T-helper 17 cell (primary cell): ENCODE measurements at regions not wholly inside any gene's neighbourhood (a gene's known extent, or its start where the extent isn't known, plus 50 kb on each side); places are given as distances from the start of the nearest gene placed in this dataset.

Source experiments
- ATAC-seq: fragments of 150-1000 bp; cut with Tn5 transposase; 2 replicates; pipeline ENCODE4 v1.10.0; 2021; ENCODE audit warnings: mild to moderate bottlenecking, moderate library complexity
- DNase-seq, 3 donors: peaks; one replicate each; pipeline versions ENCODE4 v3.0.0 to v3.0.0-alpha.2; 2020 to 2021
- H3K9me3 ChIP-seq: one replicate; pipeline ENCODE4 v1.7.0; 2013; ENCODE audit warnings: low read length, mild to moderate bottlenecking; ENCODE audit not compliant: control insufficient read depth, poor library complexity, severe bottlenecking
- H3K27ac Mint-ChIP-seq: one replicate; pipeline ENCODE4 v1.8.0; 2022; ENCODE audit warnings: mild to moderate bottlenecking, moderate library complexity, mixed read lengths
- H3K27me3 Mint-ChIP-seq: one replicate; pipeline ENCODE4 v1.8.0; 2022; ENCODE audit warnings: mixed read lengths
- H3K36me3 Mint-ChIP-seq: one replicate; pipeline ENCODE4 v1.8.0; 2022; ENCODE audit warnings: low read depth, mixed read lengths
- H3K4me1 Mint-ChIP-seq: one replicate; pipeline ENCODE4 v1.8.0; 2022; ENCODE audit warnings: mild to moderate bottlenecking, mixed read lengths
- H3K4me3 Mint-ChIP-seq: one replicate; pipeline ENCODE4 v1.8.0; 2022; ENCODE audit warnings: mild to moderate bottlenecking, moderate library complexity, mixed read lengths

DNA sequence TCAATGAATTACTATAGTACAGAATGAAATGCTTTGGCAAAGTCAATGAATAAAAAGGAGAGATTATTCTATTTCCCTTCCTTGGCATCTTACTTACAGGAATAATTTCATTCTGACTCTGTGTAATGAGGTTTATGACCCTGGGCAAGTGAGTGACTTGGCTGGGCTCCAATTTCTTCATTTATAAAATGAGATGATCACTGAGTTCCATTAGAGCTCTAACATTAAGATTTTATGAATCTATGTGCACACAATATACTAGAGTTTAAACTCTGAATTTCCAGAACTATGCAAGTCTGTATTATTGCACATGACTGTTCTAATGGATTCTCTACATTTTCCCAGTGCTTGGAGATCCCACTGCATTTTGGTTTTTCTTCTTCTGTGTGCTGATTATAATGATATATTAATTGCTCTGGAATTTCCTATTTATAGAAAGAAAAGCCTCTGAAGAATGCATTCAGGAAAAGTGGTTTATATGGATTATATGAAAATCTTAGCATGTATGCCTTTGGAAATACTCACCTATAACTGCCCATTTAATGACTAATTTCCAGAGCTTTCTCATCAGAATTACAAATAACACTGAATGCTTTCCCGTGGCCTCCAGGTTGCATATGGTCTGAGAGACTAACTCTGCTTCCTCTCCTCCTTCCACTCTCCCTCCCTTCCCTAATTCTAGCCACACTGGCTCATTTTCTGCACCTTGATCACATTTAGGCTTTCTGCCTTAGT, 97.4 kb upstream of the CHRM3 start:
- H3K4me3 Mint-ChIP-seq, result no peak overlapping the region
- no peaks in the 10 kb centered on the region for H3K9me3 ChIP-seq
- DNase-seq, result no peak
- no peak overlapping the region for H3K27ac Mint-ChIP-seq
- peaks cover 4% of the 10 kb centered on the region for H3K27me3 Mint-ChIP-seq
- no peaks in the 10 kb centered on the region for H3K36me3 Mint-ChIP-seq
- no peaks in the 10 kb centered on the region for H3K4me1 Mint-ChIP-seq
- no peak for ATAC-seq

DNA sequence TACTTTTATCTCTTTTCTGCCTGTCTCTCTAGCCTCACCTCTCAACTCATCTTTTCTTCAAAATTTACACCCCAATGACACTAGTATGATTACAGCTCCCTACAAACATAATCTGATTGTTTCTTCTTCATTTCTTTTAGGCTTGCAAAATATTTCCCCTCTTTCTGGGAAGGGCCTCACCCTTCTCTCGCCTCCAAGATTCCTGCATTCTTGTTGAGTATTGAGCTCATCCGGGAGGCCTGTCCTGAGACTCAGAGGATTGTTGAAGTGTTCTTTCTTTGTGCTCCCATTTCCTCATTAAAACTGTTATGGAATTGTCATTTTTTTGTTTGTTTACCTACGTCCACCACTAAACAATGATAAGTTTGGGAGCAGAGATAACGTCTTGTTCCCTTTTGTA, 99.1 kb upstream of the CHRM3 start:
- DNase-seq (no peak), ATAC-seq (no peak)
- Mint-ChIP-seq H3K27ac (no peak overlapping the region), H3K4me3 (no peak overlapping the region), H3K36me3 (no peaks in the 10 kb centered on the region), H3K27me3 (peaks cover 10% of the 10 kb centered on the region), H3K4me1 (no peaks in the 10 kb centered on the region)
- no peaks in the 10 kb centered on the region for H3K9me3 ChIP-seq

DNA sequence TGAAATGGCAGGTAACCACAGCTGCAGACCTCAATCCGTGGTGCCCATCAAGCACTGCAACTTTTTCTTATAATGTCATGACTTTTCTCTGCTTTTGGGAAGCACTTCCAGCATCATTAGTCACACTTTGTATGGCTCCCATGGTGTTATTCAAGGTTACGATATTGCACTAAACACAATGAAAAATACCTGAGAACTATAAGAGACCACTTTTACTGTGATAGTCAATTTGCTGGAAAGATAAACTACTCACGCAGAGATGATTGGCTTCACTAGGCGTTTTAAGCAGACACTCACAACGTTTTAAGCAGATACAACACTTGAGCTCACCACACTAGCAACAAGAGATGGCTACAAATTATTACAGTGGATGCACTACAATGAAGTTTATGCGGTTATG, 103.2 kb upstream of the CHRM3 start:
- H3K27me3 Mint-ChIP-seq, result peaks cover 10% of the 10 kb centered on the region

DNA sequence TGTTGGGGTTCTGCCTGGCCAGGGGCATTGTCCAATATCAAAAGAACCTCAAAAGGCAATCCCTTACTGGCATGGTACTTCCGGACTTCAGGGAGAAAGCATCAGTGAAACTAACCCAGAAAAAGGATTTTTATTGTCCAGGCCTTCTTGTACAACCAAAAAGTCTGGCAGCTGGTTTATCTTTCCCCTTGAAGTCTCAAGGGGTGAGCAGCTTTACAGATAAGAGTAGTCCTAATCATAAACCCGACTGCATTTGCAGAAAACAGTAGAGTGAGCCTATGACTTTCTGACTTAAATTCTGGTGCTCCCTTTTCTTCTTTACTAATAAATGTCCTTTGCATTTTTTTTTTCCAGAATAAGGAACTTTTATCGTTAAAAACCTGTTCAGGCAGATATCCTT, 104.0 kb upstream of the CHRM3 start:
- H3K27me3 Mint-ChIP-seq, result peaks cover 10% of the 10 kb centered on the region
- DNase-seq (no peak), ATAC-seq (no peak)
- H3K27ac Mint-ChIP-seq, result no peak overlapping the region
- H3K36me3 Mint-ChIP-seq, result no peaks in the 10 kb centered on the region
- no peaks in the 10 kb centered on the region for H3K4me1 Mint-ChIP-seq
- no peaks in the 10 kb centered on the region for H3K9me3 ChIP-seq
- no peak overlapping the region for H3K4me3 Mint-ChIP-seq

More for the DNA sequence above, 103.2 kb upstream of the CHRM3 start:
- no peaks in the 10 kb centered on the region for H3K9me3 ChIP-seq
- ATAC-seq (no peak), DNase-seq (no peak)
- no peak overlapping the region for H3K27ac Mint-ChIP-seq
- no peak overlapping the region for H3K4me3 Mint-ChIP-seq
- H3K4me1 Mint-ChIP-seq, result no peaks in the 10 kb centered on the region
- no peaks in the 10 kb centered on the region for H3K36me3 Mint-ChIP-seq

DNA sequence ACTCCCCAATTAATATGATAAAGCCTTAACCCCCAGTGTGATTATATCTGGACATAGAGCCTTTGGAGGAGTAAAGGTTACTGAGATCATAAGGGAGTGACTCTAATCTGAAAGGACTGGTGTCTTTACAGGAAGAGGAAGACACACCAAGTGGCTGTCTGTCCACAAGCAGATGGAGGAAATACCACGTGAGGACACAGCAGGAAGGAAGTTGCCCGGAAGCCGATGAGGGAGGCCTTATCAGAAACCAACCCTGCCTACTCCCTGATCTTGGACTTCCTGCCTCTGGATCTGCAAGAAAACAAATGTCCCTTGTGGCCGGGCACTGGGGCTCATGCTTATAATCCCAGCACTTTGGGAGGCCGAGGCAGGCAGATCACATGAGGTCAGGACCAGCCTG, 110.3 kb upstream of the CHRM3 start:
- Mint-ChIP-seq H3K27me3 (no peaks in the 10 kb centered on the region), H3K4me1 (no peaks in the 10 kb centered on the region)

DNA sequence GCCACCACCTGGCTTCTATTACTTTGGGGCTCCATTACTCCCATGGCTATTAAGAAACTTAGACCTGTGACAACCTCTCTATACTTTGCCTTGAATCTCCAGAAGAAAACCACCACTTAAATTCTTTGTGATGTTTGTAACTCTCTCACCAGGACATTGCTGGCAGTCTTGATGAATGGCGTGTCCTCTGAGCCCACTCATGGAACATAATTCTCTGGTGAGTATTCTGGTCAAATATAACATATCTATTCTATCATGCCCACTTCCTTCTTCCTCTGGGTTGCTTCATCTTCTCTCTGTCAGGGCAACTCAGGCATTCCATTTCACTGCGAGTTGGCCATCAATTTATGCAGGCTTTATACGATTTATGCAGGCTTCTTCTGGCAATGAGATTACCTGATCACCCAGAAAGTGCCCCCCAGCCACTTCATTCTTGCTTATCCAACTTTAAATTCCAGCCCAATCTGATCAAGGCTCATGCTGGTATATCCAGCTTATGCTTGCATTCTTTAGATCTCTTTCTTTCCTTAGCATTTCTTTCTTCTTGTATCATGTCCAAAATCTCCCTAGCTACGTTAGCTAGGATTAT, 112.0 kb upstream of the CHRM3 start:
- Mint-ChIP-seq H3K27me3 (no peaks in the 10 kb centered on the region), H3K4me1 (no peaks in the 10 kb centered on the region), H3K36me3 (no peaks in the 10 kb centered on the region), H3K4me3 (no peak overlapping the region), H3K27ac (no peak overlapping the region)
- no peak for DNase-seq
- H3K9me3 ChIP-seq, result no peaks in the 10 kb centered on the region
- no peak for ATAC-seq

More for the DNA sequence above, 110.3 kb upstream of the CHRM3 start:
- DNase-seq (no peak), ATAC-seq (no peak)
- no peaks in the 10 kb centered on the region for H3K36me3 Mint-ChIP-seq
- H3K4me3 Mint-ChIP-seq, result no peak overlapping the region
- H3K9me3 ChIP-seq, result no peaks in the 10 kb centered on the region
- no peak overlapping the region for H3K27ac Mint-ChIP-seq

DNA sequence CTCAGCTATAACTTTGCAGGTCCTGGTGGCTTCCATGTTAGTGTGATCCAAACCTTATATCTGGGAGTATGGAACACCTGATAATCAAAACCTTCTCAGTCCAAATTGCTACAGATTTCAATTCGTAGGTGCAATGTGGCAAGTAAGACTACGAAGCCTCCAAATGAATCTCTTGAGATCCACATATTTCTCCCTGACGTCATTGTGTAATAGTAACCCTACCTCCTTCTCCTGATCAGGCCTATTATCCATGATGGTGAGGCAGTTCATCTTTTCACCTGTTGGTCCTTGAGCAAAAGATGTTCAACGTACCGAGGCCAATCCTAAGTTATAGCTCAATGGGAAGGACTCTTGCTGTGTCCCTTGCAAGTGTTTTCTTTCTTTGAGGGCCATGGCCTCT, 115.9 kb upstream of the CHRM3 start:
- Mint-ChIP-seq H3K4me3 (no peak overlapping the region), H3K27ac (no peak overlapping the region)
- no peak for ATAC-seq

DNA sequence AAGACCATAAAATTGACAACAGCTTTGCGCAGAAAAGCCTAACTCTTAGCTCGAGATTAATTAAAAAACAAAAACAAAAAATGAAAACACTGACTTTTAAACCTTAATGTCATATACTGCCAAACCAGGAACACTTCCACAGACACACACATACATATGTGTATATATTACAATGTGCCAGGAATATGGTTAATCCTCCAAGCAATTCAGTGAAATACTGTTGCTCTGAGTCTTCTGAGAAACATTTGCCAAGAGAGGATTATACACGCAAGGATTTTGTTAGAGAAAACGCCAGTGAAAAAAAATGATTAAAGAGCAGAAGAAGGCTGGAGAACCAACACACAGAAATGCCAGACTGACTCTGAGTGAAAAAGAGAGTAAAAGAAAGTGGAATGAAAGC, 116.7 kb upstream of the CHRM3 start:
- Mint-ChIP-seq H3K27me3 (no peaks in the 10 kb centered on the region), H3K27ac (no peak overlapping the region), H3K4me1 (no peaks in the 10 kb centered on the region), H3K4me3 (no peak overlapping the region), H3K36me3 (no peaks in the 10 kb centered on the region)
- DNase-seq (no peak), ATAC-seq (no peak)
- no peaks in the 10 kb centered on the region for H3K9me3 ChIP-seq

More for the DNA sequence above, 115.9 kb upstream of the CHRM3 start:
- DNase-seq, result no peak
- H3K4me1 Mint-ChIP-seq, result no peaks in the 10 kb centered on the region
- H3K27me3 Mint-ChIP-seq, result no peaks in the 10 kb centered on the region
- H3K36me3 Mint-ChIP-seq, result no peaks in the 10 kb centered on the region
- no peaks in the 10 kb centered on the region for H3K9me3 ChIP-seq

DNA sequence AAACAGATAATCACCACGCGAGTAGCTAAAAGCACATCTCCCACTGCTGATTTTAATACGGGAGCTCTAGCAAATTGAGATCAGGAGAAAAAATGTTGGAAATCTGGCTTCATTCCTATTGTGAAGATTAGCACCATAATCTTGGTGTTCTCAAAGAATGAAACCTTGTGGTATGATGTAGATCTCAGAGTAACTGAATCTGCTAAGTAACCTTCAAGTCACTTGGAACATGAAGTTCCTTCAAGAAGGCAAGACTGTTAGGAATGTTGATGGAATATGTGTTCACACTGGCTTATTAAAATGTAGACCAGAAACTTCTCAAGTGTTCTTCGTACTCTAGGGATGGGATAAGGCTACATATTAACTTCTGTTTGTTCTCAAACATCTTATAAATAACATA, 117.4 kb upstream of the CHRM3 start:
- H3K27ac Mint-ChIP-seq, result no peak overlapping the region
- ATAC-seq, result no peak
- H3K4me3 Mint-ChIP-seq, result no peak overlapping the region
- no peak for DNase-seq
- H3K4me1 Mint-ChIP-seq, result no peaks in the 10 kb centered on the region
- H3K27me3 Mint-ChIP-seq, result no peaks in the 10 kb centered on the region
- H3K9me3 ChIP-seq, result no peaks in the 10 kb centered on the region
- H3K36me3 Mint-ChIP-seq, result no peaks in the 10 kb centered on the region

DNA sequence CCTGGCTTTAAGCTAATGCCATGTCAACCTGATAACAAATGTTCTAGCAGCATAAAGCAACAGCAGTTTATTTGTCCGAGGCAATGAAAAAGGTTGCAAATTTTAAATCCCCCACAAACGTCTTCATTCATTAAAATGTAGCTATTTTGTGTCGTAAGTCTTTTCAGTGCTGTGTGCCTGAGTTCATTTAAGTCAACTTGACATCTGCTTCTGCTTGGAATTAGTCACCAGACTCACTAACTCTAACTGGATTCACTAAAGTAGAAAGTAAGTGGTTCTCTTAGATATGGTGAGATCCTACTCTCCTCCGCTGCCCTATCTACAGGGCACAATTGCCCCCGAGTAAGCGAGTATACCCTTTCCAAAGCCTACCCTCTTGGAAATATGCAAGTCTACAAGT, 118.4 kb upstream of the CHRM3 start:
- Mint-ChIP-seq H3K27me3 (no peaks in the 10 kb centered on the region), H3K27ac (no peak overlapping the region), H3K4me3 (no peak overlapping the region), H3K4me1 (no peaks in the 10 kb centered on the region), H3K36me3 (no peaks in the 10 kb centered on the region)
- DNase-seq (no peak), ATAC-seq (no peak)
- H3K9me3 ChIP-seq, result no peaks in the 10 kb centered on the region

DNA sequence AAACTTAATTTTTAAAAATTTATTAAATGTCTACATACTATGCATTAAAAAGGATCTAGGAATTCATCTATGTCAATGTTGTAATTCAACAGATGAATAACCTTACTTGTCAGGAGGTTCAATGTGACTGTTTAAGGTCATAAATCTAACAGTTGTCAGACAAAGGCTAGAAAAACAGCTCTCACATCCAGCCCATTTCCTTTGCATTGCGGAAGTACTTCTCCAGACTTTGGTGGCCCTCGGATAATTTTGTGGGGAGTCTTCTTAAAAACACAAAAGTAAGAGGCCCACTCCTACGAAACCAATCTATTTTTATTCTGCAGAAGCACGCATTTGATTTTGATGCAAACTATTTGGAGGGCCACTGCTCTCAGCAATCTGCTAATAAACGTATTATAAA, 122.6 kb upstream of the CHRM3 start:
- peaks cover 7% of the 10 kb centered on the region for H3K27me3 Mint-ChIP-seq
- H3K27ac Mint-ChIP-seq, result no peak overlapping the region
- DNase-seq, result no peak
- H3K4me1 Mint-ChIP-seq, result no peaks in the 10 kb centered on the region
- no peaks in the 10 kb centered on the region for H3K9me3 ChIP-seq
- no peak for ATAC-seq
- no peak overlapping the region for H3K4me3 Mint-ChIP-seq
- no peaks in the 10 kb centered on the region for H3K36me3 Mint-ChIP-seq

DNA sequence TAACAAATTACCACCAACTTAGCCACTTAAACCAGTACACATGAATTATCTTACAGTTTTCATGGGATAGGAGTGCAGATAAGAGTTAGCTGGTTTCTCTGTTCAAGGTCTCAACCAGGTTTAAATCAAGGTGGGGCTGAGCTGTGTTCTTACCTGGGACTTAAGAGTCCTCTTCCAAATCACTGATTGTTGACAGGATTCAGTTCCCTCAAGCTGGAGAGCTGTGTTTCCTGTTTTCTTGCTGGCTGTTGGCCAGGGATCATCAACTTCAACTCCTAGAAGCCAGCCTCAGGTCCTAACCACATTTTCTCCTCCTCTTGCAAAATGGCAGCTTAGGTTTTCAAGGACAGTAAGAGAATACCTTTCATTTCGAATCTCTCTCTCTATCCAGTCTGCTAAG, 123.8 kb upstream of the CHRM3 start:
- no peak overlapping the region for H3K4me3 Mint-ChIP-seq
- H3K27me3 Mint-ChIP-seq, result peaks cover 7% of the 10 kb centered on the region
- ATAC-seq (no peak), DNase-seq (no peak)
- H3K9me3 ChIP-seq, result no peaks in the 10 kb centered on the region
- no peaks in the 10 kb centered on the region for H3K4me1 Mint-ChIP-seq
- no peaks in the 10 kb centered on the region for H3K36me3 Mint-ChIP-seq
- no peak overlapping the region for H3K27ac Mint-ChIP-seq

DNA sequence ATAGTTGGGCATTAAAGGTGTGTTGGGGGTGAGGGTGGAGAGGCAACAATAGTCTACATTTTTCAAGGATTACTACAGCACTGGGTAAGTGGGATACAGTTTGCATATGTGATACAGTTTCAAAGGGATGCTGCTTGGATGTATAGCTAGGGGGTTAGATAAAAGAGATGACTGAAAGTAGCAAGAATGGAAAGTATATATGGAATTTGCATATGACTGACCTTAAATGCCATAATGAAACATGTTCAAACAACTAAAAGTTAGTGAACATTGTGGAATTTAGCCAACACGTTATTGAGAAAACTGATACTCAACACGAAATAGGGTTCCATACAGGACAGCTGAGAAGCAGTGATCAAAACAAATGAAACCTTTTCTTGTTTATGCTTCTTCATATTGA, 124.8 kb upstream of the CHRM3 start:
- H3K4me3 Mint-ChIP-seq, result no peak overlapping the region
- H3K27me3 Mint-ChIP-seq, result peaks cover 7% of the 10 kb centered on the region
- no peaks in the 10 kb centered on the region for H3K36me3 Mint-ChIP-seq
- no peaks in the 10 kb centered on the region for H3K4me1 Mint-ChIP-seq
- H3K9me3 ChIP-seq, result no peaks in the 10 kb centered on the region
- H3K27ac Mint-ChIP-seq, result no peak overlapping the region
- no peak for DNase-seq
- no peak for ATAC-seq

DNA sequence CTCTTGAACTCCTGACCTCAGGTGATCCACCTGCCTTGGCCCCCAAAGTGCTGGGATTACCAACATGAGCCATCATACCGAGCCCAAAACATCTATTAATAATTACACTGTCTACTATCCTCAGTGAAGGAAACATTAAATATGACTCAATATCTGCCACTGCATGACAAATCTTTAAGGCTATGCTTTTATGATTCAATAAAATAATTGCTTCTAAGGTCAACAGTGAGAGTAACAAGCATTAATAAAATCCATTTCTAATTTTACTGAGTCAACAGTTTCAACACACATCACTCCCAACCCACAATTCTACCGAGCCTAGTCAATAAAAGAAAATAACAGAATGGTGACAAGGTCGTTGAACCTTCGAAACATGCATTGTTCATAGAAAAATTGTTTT, 125.5 kb upstream of the CHRM3 start:
- ATAC-seq (no peak), DNase-seq (no peak)
- no peaks in the 10 kb centered on the region for H3K36me3 Mint-ChIP-seq
- H3K27me3 Mint-ChIP-seq, result peaks cover 7% of the 10 kb centered on the region
- H3K27ac Mint-ChIP-seq, result no peak overlapping the region
- H3K9me3 ChIP-seq, result no peaks in the 10 kb centered on the region
- no peak overlapping the region for H3K4me3 Mint-ChIP-seq
- H3K4me1 Mint-ChIP-seq, result no peaks in the 10 kb centered on the region
